HUES64 (cell line): ENCODE measurements at regions not wholly inside any gene's neighbourhood (a gene's known extent, or its start where the extent isn't known, plus 50 kb on each side); places are given as distances from the start of the nearest gene placed in this dataset.
A peak's percentile ranks its signal among the peaks of the same experiment; 100 is the strongest.
"Not testable (repeated sequence)": the region's sequence is repeated elsewhere in the genome, so short reads cannot be mapped to it uniquely, and the experiment has no call there.

Source experiments
- H3K27ac ChIP-seq: 2 replicates; pipeline ENCODE4 v1.7.0; 2013; ENCODE audit warnings: low read depth, low read length, inconsistent platforms
- H3K27me3 ChIP-seq: 2 replicates; pipeline ENCODE4 v1.6.1; 2013; ENCODE audit warnings: mild to moderate bottlenecking, low read length; ENCODE audit not compliant: insufficient read depth
- H3K36me3 ChIP-seq: 2 replicates; pipeline ENCODE4 v1.6.1; 2013; ENCODE audit warnings: mild to moderate bottlenecking, low read length; ENCODE audit not compliant: insufficient read depth
- H3K4me1 ChIP-seq: 2 replicates; pipeline ENCODE4 v1.6.1; 2013; ENCODE audit warnings: mild to moderate bottlenecking, low read length, moderate library complexity; ENCODE audit not compliant: insufficient read depth
- H3K4me3 ChIP-seq: 2 replicates; pipeline ENCODE4 v1.5.1; 2013; ENCODE audit warnings: mild to moderate bottlenecking, low read length, moderate library complexity
- H3K9ac ChIP-seq: 2 replicates; pipeline ENCODE4 v1.6.1; 2013; ENCODE audit warnings: mild to moderate bottlenecking, low read depth, low read length
- H3K9me3 ChIP-seq: 2 replicates; pipeline ENCODE4 v1.6.1; 2013; ENCODE audit warnings: low read depth, low read length; ENCODE audit not compliant: insufficient read depth
- WGBS: fragments of 150-250, 120-280 bp; methylation state at CpG from one replicate; pipeline ENCODE4 v1.1.7; 2013; ENCODE audit warnings: missing lambda C conversion rate; 5-methylcytosine and 5-hydroxymethylcytosine counted together

GRCh38 chr7:155378959-155379871 lies 78.7 kb upstream of the EN2 start:
- peaks cover 100% of the 10 kb centered on the region for H3K27me3 ChIP-seq
- H3K9ac ChIP-seq: no peak overlapping the region
- WGBS: 14% methylated on average over 10 of the region's 10 CpGs
- no peaks in the 10 kb centered on the region for H3K9me3 ChIP-seq
- no peaks in the 10 kb centered on the region for H3K36me3 ChIP-seq
- H3K27ac ChIP-seq: no peak overlapping the region
- no peak overlapping the region for H3K4me3 ChIP-seq
- peaks cover 16% of the 10 kb centered on the region for H3K4me1 ChIP-seq

GRCh38 chr7:155380221-155380861 lies 77.6 kb upstream of the EN2 start:
- no peak overlapping the region for H3K27ac ChIP-seq
- WGBS: 4% methylated on average over 18 of the region's 18 CpGs
- H3K9ac ChIP-seq: no peak overlapping the region
- H3K36me3 ChIP-seq: no peaks in the 10 kb centered on the region
- peaks cover 12% of the 10 kb centered on the region; the same call in 1 of the 2 replicates for H3K4me1 ChIP-seq
- no peak overlapping the region for H3K4me3 ChIP-seq
- no peaks in the 10 kb centered on the region for H3K9me3 ChIP-seq
- H3K27me3 ChIP-seq: peaks cover 100% of the 10 kb centered on the region

GRCh38 chr7:155380976-155381851 lies 76.7 kb upstream of the EN2 start:
- 5% methylated on average over 38 of the region's 42 CpGs for WGBS
- Histone ChIP-seq H3K4me3 (peak overlapping the region; percentile 4; the same call in 1 of the 2 replicates), H3K27me3 (peaks cover 100% of the 10 kb centered on the region), H3K4me1 (peaks cover 12% of the 10 kb centered on the region; the same call in 1 of the 2 replicates), H3K9ac (no peak overlapping the region), H3K36me3 (no peaks in the 10 kb centered on the region), H3K9me3 (no peaks in the 10 kb centered on the region), H3K27ac (no peak overlapping the region)

- 5% methylated on average over 75 of the region's 75 CpGs for WGBS
- no peaks in the 10 kb centered on the region for H3K36me3 ChIP-seq
- no peak overlapping the region for H3K9ac ChIP-seq
- no peaks in the 10 kb centered on the region for H3K9me3 ChIP-seq
- peaks cover 100% of the 10 kb centered on the region for H3K27me3 ChIP-seq
- peak overlapping the region; percentile 4; the same call in 1 of the 2 replicates for H3K4me3 ChIP-seq
- H3K27ac ChIP-seq: no peak overlapping the region
- peaks cover 12% of the 10 kb centered on the region; the same call in 1 of the 2 replicates for H3K4me1 ChIP-seq
Measured at GRCh38 chr7:155381852-155382801, 75.8 kb upstream of the EN2 start.

GRCh38 chr7:155382802-155383171 lies 75.1 kb upstream of the EN2 start:
- H3K36me3 ChIP-seq: no peaks in the 10 kb centered on the region
- peaks cover 100% of the 10 kb centered on the region for H3K27me3 ChIP-seq
- H3K4me1 ChIP-seq: peaks cover 12% of the 10 kb centered on the region; the same call in 1 of the 2 replicates
- no peaks in the 10 kb centered on the region for H3K9me3 ChIP-seq
- H3K4me3 ChIP-seq: no peak overlapping the region
- H3K9ac ChIP-seq: no peak overlapping the region
- H3K27ac ChIP-seq: no peak overlapping the region
- 35% methylated on average over 5 of the region's 5 CpGs for WGBS

GRCh38 chr7:155383756-155384491 lies 74.0 kb upstream of the EN2 start:
- no peak overlapping the region for H3K4me3 ChIP-seq
- peaks cover 99% of the 10 kb centered on the region for H3K27me3 ChIP-seq
- no peak overlapping the region for H3K9ac ChIP-seq
- H3K4me1 ChIP-seq: peaks cover 11% of the 10 kb centered on the region; the same call in 1 of the 2 replicates
- WGBS: 82% methylated on average over 18 of the region's 19 CpGs
- H3K27ac ChIP-seq: no peak overlapping the region
- H3K36me3 ChIP-seq: no peaks in the 10 kb centered on the region
- H3K9me3 ChIP-seq: no peaks in the 10 kb centered on the region

GRCh38 chr7:155384751-155385150 lies 73.2 kb upstream of the EN2 start:
- Histone ChIP-seq H3K27ac (no peak overlapping the region), H3K36me3 (no peaks in the 10 kb centered on the region), H3K27me3 (peaks cover 99% of the 10 kb centered on the region), H3K9ac (no peak overlapping the region), H3K9me3 (no peaks in the 10 kb centered on the region), H3K4me1 (peaks cover 9% of the 10 kb centered on the region; the same call in 1 of the 2 replicates), H3K4me3 (no peak overlapping the region)
- 90% methylated on average over 8 of the region's 8 CpGs for WGBS

- H3K36me3 ChIP-seq, H3K4me3 ChIP-seq, H3K9ac ChIP-seq, H3K27ac ChIP-seq, H3K4me1 ChIP-seq, H3K9me3 ChIP-seq: not testable (repeated sequence)
- 85% methylated on average over 26 of the region's 26 CpGs for WGBS
- peaks cover 97% of the 10 kb centered on the region for H3K27me3 ChIP-seq
Measured at GRCh38 chr7:155385182-155385581, 72.7 kb upstream of the EN2 start.

GRCh38 chr7:155386608-155387007 lies 71.3 kb upstream of the EN2 start:
- H3K27me3 ChIP-seq: peaks cover 91% of the 10 kb centered on the region
- WGBS: 82% methylated on average over 10 of the region's 10 CpGs

More at GRCh38 chr7:155386608-155387007, 71.3 kb upstream of the EN2 start:
- Histone ChIP-seq H3K4me1 (peaks cover 7% of the 10 kb centered on the region; the same call in 1 of the 2 replicates), H3K4me3 (no peak overlapping the region), H3K9me3 (no peaks in the 10 kb centered on the region), H3K27ac (no peak overlapping the region), H3K9ac (no peak overlapping the region), H3K36me3 (no peaks in the 10 kb centered on the region)
